Breast epithelium (tissue), 4 donors: ENCODE measurements at regions not wholly inside any gene's neighbourhood (a gene's known extent, or its start where the extent isn't known, plus 50 kb on each side); places are given as distances from the start of the nearest gene placed in this dataset.
"Not testable (repeated sequence)": the region's sequence is repeated elsewhere in the genome, so short reads cannot be mapped to it uniquely, and the experiment has no call there.

Experiments used
- DNase-seq, 2 donors: peaks; one replicate each; pipeline ENCODE4 v3.0.0-alpha.2; 2019; ENCODE audit warnings: low spot score in 2 of 2
- H3K27ac ChIP-seq, 2 donors: fragments of 200-600 bp; sonication (generic) in 1 of 2; one replicate each; pipeline ENCODE4 v1.5.1; 2016 to 2019; ENCODE audit warnings: mild to moderate bottlenecking in 1 of 2
- H3K27me3 ChIP-seq, 2 donors: fragments of 200-600 bp; sonication (generic) in 1 of 2; one replicate each; pipeline versions ENCODE4 v1.5.1 to v1.6.0; 2017 to 2019; ENCODE audit warnings: control low read depth in 1 of 2, mild to moderate bottlenecking in 1 of 2
- H3K36me3 ChIP-seq: fragments of 200-600 bp; one replicate; pipeline ENCODE4 v1.5.1; 2019
- H3K4me1 ChIP-seq, 2 donors: fragments of 200-600 bp; sonication (generic); one replicate each; pipeline ENCODE4 v1.5.1; 2016 to 2019; ENCODE audit warnings: control low read depth in 1 of 2
- H3K4me3 ChIP-seq, 3 donors: fragments of 200-600 bp; sonication (generic); 1 replicate in 2 of 3; 2 replicates in 1 of 3; pipeline ENCODE4 v1.5.1; 2016 to 2019; ENCODE audit warnings: mild to moderate bottlenecking in 3 of 3, moderate library complexity in 2 of 3
- H3K9me3 ChIP-seq, 2 donors: fragments of 200-600 bp; sonication (generic) in 1 of 2; one replicate each; pipeline ENCODE4 v1.5.1; 2016 to 2019; ENCODE audit warnings: control low read depth in 1 of 2
- POLR2A ChIP-seq: fragments of 450-650 bp; IDR thresholded peaks from one replicate; pipeline ENCODE4 v1.6.1; 2016; ENCODE audit warnings: antibody characterized with exemption, mild to moderate bottlenecking, moderate library complexity
- POLR2AphosphoS5 ChIP-seq, 3 donors: sonication (generic); formaldehyde crosslinking; IDR thresholded peaks; one replicate each; pipeline ENCODE4 v1.6.1; 2017; ENCODE audit warnings: antibody characterized with exemption in 3 of 3
- intact Hi-C: fragments of 100-400 bp; cut with DNase I; formaldehyde crosslinking; loops from one replicate; pipeline ENCODE4 v1.15.1; 2023; ENCODE audit warnings: low total_unique reads
- TF ChIP-seq, protein P1 (sequence below), 3 donors: fragments of 450-650 bp; IDR thresholded peaks; one replicate each; pipeline ENCODE4 v1.5.1; 2016 to 2017; ENCODE audit warnings: antibody characterized with exemption in 3 of 3, mild to moderate bottlenecking in 3 of 3, moderate library complexity in 3 of 3

DNA sequence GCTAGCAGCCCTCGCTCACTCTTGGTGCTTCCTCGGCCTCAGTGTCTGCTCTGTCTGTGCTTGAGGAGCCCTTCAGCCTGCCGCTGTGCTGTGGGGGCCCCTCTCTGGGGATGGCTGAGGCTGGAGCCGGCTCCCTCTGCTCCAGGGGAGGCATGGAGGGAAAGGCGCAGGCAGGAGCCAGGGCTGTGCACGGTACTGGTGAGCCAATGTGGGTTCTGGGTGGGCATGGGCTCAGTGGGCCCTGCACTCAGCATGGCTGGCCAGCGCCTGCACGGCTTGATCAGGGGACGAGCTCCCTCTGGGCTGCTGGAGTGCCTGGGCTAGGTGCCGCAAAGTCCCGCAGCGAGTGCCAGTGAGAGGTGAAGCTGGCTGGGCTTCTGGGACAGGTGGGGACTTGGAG lies 260.0 kb downstream of the SI start:
- intact Hi-C loops: no loop called here
- Histone ChIP-seq H3K9me3 (peaks cover 6 to 10% of the 10 kb centered on the region in 2 donors), H3K4me1 (no peaks in the 10 kb centered on the region), H3K36me3 (no peaks in the 10 kb centered on the region), H3K4me3 (no peak overlapping the region), H3K27ac (no peak overlapping the region), H3K27me3 (no peaks in the 10 kb centered on the region)
- no peak for TF ChIP-seq POLR2AphosphoS5 (IDR thresholded peaks at IDR 0.05)
- DNase-seq: no peak

DNA sequence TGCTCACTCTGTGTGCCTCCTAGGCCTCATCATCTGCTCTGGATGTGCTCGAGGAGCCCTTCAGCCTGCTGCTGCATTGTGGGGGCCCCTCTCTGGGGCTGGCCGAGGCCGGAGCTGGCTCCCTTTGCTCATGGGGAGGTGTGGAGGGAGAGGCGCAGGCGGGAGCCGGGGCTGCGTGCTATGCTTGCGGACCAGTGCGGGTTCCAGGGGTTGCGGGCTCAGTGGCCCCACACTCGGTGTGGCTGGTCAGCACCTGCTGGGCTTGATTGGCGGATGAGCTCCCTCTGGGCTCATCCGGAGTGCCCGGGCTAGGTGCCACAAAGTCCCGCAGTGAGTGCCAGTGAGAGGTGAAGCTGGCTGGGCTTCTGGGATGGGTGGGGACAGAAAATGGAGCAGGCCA lies 264.2 kb downstream of the SI start:
- TF ChIP-seq, protein P1, sequence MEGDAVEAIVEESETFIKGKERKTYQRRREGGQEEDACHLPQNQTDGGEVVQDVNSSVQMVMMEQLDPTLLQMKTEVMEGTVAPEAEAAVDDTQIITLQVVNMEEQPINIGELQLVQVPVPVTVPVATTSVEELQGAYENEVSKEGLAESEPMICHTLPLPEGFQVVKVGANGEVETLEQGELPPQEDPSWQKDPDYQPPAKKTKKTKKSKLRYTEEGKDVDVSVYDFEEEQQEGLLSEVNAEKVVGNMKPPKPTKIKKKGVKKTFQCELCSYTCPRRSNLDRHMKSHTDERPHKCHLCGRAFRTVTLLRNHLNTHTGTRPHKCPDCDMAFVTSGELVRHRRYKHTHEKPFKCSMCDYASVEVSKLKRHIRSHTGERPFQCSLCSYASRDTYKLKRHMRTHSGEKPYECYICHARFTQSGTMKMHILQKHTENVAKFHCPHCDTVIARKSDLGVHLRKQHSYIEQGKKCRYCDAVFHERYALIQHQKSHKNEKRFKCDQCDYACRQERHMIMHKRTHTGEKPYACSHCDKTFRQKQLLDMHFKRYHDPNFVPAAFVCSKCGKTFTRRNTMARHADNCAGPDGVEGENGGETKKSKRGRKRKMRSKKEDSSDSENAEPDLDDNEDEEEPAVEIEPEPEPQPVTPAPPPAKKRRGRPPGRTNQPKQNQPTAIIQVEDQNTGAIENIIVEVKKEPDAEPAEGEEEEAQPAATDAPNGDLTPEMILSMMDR (IDR thresholded peaks at IDR 0.05): no peak
- TF ChIP-seq POLR2A: no peak
- TF ChIP-seq POLR2AphosphoS5 (IDR thresholded peaks at IDR 0.05): no peak
- intact Hi-C loops: no loop called here
- no peaks in the 10 kb centered on the region for H3K4me1 ChIP-seq
- DNase-seq: no peak
- no peak overlapping the region for H3K4me3 ChIP-seq
- H3K27me3 ChIP-seq: no peaks in the 10 kb centered on the region
- no peaks in the 10 kb centered on the region for H3K36me3 ChIP-seq
- H3K27ac ChIP-seq: no peak overlapping the region
- H3K9me3 ChIP-seq: peaks cover 6 to 10% of the 10 kb centered on the region in 2 donors

DNA sequence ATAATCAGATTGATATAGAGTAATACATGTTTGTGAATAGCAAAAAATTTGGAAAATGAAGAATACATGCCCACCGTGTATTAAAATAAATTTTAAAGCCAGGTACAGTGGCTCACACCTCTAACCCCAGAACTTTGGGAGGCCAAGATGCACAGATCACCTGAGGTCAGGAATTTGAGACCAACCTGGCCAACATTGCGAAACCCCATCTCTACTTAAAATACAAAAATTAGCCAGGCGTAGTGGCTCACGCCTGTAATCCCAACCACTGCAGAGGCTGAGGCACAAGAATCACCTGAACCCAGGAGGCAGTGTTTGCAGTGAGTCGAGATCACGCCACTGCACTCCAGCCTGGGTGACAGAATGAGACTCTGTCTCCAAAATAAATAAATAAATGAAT lies 266.3 kb downstream of the SI start:
- Histone ChIP-seq H3K36me3 (no peaks in the 10 kb centered on the region), H3K27me3 (no peaks in the 10 kb centered on the region), H3K9me3 (no peaks in the 10 kb centered on the region), H3K27ac (no peak overlapping the region), H3K4me3 (no peak overlapping the region), H3K4me1 (no peaks in the 10 kb centered on the region)
- DNase-seq: no peak
- TF ChIP-seq POLR2A (no peak), POLR2AphosphoS5 (IDR thresholded peaks at IDR 0.05) (no peak)
- TF ChIP-seq, protein P1 (IDR thresholded peaks at IDR 0.05): no peak
- intact Hi-C loops: no loop called here

DNA sequence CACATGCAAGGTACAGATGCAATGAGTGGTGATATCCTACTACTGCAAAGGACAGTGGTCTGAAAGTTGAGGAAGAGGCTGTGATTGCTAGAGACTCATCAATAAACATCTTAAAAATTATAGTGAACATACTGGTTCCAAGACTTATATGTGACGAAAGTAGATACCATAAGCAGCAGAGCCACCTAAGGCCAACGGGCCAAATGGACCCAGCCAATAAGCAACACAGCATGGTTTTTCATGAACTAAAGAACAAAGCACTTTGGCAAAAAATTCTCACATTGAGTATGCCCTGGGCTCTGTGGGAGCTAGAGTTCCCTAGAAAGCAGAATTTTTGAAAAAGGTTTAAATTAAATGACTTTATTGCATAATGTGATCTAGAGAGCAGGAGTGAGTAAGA lies 272.1 kb downstream of the SI start:
- H3K36me3 ChIP-seq: no peaks in the 10 kb centered on the region
- H3K4me3 ChIP-seq: no peak overlapping the region
- no peak for DNase-seq
- H3K27me3 ChIP-seq: no peaks in the 10 kb centered on the region
- no peaks in the 10 kb centered on the region for H3K4me1 ChIP-seq
- no peaks in the 10 kb centered on the region for H3K9me3 ChIP-seq
- H3K27ac ChIP-seq: no peak overlapping the region
- intact Hi-C loops: no loop called here
- TF ChIP-seq, protein P1 (IDR thresholded peaks at IDR 0.05): no peak
- no peak for TF ChIP-seq POLR2A

DNA sequence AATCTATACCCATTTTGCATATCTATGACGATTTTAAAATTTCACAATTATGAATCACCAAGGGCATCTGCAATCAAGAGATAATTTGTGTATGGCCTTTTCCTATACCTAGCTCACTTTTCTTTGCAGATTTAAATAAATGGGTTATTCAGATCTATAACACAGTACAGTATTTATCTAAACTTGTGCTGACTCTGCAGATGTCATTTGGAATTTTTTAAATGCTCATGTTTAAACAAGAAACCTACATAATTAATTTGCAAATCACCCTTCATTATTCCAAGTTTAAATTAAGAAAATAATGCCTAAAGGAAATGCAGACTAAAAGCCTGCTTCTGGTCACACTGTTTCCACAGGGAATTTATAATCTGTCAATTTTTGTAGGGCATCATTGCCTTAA lies 284.2 kb downstream of the SI start:
- intact Hi-C loops: no loop called here
- no peak for TF ChIP-seq POLR2A
- TF ChIP-seq POLR2AphosphoS5 (IDR thresholded peaks at IDR 0.05): no peak
- TF ChIP-seq, protein P1 (IDR thresholded peaks at IDR 0.05): no peak
- H3K27me3 ChIP-seq: no peaks in the 10 kb centered on the region
- no peak for DNase-seq
- H3K27ac ChIP-seq: no peak overlapping the region
- no peaks in the 10 kb centered on the region for H3K36me3 ChIP-seq
- H3K9me3 ChIP-seq: no peaks in the 10 kb centered on the region
- H3K4me1 ChIP-seq: no peaks in the 10 kb centered on the region
- H3K4me3 ChIP-seq: no peak overlapping the region

DNA sequence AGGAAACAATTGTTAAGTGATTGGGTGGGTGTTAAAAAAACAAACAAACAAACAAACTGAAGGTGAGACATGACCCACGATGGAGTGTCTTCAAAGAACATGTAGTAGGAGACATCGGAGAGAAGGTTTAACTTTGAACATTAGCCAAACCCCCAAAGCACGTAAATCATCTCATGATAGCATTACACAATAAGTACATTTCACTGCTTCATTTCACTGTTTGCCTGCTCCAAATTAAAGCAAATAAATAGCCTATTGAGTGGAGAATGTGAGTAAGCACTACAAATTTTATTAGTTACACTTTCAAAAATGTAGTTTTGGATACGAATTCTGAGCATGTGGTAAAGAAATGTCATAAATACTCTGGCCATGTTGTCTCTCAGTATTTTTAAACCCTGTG lies 287.0 kb downstream of the SI start:
- H3K9me3 ChIP-seq: peaks cover 5 to 6% of the 10 kb centered on the region in 2 donors
- H3K4me3 ChIP-seq: no peak overlapping the region
- TF ChIP-seq POLR2A (no peak), POLR2AphosphoS5 (IDR thresholded peaks at IDR 0.05) (no peak)
- TF ChIP-seq, protein P1 (IDR thresholded peaks at IDR 0.05): no peak
- no peaks in the 10 kb centered on the region for H3K36me3 ChIP-seq
- H3K4me1 ChIP-seq: no peaks in the 10 kb centered on the region
- H3K27ac ChIP-seq: no peak overlapping the region
- intact Hi-C loops: no loop called here
- no peak for DNase-seq
- no peaks in the 10 kb centered on the region for H3K27me3 ChIP-seq

DNA sequence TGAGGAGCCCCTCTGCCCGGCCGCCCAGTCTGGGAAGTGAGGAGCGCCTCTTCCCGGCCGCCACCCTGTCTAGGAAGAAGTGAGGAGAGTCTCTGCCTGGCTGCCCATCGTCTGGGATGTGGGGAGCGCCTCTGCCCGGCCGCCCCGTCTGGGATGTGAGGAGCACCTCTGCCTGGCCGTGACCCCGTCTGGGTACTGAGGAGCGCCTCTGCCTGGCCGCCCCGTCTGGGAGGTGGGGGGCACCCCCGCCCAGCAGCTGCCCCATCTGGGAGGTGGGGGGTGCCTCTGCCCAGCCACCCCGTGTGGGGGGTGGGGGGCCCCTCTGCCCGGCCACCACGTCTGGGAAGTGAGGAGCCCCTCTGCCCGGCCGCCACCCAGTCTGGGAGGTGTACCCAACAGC lies 293.9 kb downstream of the SI start:
- DNase-seq, H3K4me3 ChIP-seq, intact Hi-C loops, H3K27me3 ChIP-seq, H3K36me3 ChIP-seq, H3K27ac ChIP-seq, H3K4me1 ChIP-seq: not testable (repeated sequence)
- peaks cover 6 to 12% of the 10 kb centered on the region in 2 donors for H3K9me3 ChIP-seq
